ENCODE measurements at regions not wholly inside any gene's neighbourhood (a gene's known extent, or its start where the extent isn't known, plus 50 kb on each side); places are given as distances from the start of the nearest gene placed in this dataset.

- DNase-seq (ENCODE audit: low read depth), result no peak
Observed at GRCh38 chr6:156454867-156455266, 322.3 kb upstream of the ARID1B start.

DNA sequence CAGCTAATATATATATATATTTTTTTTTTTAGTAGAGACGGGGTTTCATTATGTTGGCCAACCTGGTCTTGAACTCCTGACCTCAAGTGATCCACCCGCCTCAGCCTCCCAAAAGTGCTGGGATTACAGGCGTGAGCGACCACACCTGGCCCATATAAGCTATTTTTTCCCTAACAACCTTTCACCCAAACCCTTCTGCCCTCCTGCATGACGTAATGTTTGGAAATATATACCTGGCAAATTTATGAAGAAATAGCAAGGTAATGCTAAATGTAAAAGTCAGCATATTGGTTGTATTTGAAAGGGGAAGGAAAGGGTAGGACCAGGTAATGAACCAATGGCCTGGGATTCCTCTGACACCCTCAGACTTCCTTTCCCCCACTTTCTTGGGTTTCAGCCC lies 325.5 kb upstream of the ARID1B start:
- DNase-seq (ENCODE audit: low read depth), result no peak

DNA sequence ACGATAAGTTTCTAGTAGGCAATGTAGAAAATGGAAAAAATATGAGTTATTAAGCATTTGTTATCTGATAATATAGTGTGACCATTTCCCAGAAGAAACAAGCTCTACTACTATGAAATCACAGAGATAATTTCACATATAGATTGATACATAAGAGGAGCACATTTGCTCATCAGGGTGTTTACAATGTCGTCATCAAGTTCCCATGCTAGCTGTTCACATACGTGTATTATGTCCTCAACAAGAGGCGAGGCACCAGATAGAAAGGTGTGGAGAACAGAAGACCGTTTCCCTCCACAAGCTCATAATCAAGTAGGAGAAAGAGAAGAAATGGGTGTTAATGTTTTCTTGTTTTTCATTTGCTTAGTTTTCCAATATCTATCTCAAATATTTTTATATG lies 326.1 kb upstream of the ARID1B start:
- no peak for DNase-seq (ENCODE audit: low read depth)

DNA sequence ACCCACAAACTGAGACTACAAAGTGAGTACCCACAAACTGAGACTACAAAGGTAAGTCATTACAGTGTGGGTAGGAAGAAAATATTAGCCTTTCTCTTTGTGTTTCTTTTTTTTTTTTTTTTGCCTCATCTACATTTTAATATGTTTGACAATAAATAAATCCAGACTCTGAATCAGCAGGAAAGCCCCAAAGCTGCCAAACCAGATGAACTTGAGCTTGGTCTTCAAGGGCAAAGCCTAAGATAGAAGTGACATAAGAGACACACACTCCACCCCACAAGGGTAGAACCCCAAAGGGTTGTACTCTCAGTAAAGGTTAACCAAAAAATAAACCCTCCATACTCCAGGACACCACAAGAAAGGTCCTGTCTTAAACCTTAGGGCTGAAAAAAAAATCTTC lies 326.8 kb upstream of the ARID1B start:
- DNase-seq (ENCODE audit: low read depth), result no peak

DNA sequence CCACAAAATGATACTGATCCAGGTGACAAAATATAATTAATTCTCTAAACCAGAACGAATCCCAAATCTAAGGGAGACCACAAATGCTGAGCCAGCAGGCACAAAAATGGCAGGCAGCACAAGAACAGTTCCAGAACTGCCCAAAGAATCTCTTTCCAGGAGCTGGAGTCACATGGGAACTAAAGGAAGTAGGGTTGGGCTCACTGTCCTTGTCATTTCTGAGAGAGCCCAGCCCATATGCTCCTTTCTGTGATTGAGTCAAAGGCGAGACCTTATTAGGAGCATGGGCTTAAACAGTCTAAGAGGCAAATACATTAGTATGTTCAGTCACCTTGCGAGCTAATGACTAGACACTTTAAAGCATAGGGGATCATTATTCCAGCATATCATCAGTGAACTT lies 327.6 kb upstream of the ARID1B start:
- DNase-seq (ENCODE audit: low read depth), result no peak

- no peak for DNase-seq (ENCODE audit: low read depth)
Observed at GRCh38 chr6:156449128-156449527, 328.1 kb upstream of the ARID1B start.

DNA sequence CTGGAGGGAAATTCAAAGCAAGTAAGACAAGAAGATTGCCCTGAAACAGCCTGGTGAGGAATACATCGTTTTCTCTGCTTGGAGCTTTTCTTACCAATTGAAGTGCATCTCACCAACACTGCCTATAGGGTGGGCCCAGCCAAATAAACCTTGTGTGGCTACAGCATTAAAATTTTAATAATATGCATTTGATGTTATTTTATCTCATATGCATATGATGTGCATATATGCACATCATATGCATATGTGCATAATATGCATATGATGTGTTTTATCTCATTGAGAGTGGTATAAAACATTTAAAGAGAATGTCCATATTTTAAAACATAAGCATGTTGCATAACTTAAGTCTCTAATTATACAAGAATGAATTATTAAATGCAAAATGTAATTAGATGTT lies 328.6 kb upstream of the ARID1B start:
- no peak for DNase-seq (ENCODE audit: low read depth)

DNA sequence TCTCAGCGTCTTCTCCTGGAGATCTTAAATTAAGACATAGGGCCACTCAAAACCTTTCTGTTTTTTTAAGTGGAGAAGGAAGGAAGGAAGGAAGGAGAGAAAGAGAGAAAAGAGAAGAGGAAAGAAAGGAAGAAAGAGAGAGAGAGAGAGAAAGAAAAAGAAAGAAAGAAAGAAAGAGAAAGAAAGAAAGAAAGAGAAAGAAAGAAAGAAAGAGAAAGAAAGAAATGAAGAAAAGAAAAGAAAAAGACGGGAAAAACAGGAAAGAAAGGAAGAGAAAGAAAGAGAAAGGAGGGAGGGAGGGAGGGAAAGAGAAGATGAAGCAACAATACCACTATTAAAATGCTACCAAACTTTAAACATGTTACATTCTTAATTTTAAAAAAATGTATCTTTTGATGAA lies 336.5 kb upstream of the ARID1B start:
- DNase-seq (ENCODE audit: low read depth), result no peak

DNA sequence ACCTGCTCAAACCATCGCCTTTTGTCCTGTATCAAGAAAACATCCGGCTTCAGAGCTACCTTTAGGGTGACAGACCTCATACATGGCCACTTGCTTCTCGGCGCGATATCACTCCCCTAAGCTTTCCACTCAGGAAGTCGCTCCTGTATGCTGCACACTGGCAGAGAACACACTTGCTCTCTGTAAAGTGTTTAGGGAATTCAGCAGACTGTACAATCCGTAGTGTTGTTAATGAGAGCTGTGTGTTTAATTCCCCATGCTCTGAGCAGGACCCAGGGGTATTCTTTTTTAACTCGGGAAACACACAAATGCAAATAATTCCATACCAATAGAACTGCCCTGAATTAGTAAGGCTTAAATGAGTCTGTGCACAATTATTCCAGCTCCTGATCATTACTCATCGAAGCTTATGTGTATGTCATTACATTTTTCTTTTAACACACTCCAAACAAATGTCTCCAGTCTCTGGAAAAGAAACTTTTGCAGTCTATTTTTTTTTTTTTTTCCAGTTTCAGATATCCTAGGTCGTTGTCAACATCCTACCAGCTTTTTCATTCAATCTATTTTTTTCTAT lies 338.7 kb upstream of the ARID1B start:
- DNase-seq (ENCODE audit: low read depth), result no peak

GRCh38 chr6:156437121-156437879 lies 339.9 kb upstream of the ARID1B start:
- no peak for DNase-seq (ENCODE audit: low read depth)

GRCh38 chr6:156434795-156435190 lies 342.4 kb upstream of the ARID1B start:
- DNase-seq (ENCODE audit: low read depth), result no peak

DNA sequence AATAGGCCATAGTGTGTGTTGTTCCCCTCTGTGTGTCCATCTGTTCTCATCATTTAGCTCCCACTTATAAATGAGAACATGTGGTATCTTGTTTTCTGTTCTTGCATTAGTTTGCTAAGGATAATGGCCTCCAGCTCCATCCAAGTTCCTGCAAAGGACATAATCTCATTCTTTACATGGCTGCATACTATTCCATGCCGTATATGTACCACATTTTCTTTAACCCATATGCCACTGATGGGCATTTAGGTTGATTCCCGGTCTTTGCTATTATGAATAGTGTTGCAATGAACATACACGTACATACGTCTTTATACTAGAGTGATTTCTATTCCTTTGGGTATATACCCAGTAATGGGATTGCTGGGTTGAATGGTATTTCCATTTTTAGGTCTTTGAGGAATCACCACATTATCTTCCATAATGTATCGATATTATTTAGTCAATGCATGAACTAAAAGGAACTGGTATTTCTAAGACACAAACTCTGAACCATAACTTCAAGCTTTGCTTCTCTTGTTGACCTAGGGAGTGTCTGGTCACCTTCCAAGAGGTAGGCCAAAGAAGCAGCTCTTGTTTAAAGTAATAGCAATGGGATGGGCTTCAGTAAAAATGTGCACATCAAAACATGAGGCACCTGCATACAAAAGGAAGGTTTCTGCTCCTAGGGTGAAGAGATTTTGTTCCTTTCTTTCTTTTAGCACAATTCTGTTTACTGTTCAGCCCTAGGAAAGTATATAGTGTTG lies 343.0 kb upstream of the ARID1B start:
- DNase-seq (ENCODE audit: low read depth), result no peak

GRCh38 chr6:156432543-156432942 lies 344.6 kb upstream of the ARID1B start:
- DNase-seq (ENCODE audit: low read depth), result no peak

DNA sequence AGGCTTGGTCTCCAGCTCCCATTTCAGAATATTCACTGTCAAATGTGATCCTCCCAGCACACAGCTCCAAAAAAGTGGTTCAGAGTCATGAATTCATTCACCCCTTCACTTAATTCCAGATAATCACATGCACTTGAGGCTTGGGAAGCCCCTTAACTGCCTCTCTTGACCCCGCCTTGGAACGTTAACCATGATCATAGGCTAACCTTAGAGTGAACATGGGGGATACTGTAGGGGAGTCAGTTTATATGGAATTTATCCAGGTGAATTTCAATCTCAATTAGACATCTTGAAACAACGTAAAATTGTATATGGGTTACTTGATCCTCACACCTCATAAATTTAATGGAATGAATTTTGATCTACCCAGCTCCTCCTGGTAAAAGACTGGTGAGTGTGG lies 346.8 kb upstream of the ARID1B start:
- DNase-seq (ENCODE audit: low read depth), result no peak

DNA sequence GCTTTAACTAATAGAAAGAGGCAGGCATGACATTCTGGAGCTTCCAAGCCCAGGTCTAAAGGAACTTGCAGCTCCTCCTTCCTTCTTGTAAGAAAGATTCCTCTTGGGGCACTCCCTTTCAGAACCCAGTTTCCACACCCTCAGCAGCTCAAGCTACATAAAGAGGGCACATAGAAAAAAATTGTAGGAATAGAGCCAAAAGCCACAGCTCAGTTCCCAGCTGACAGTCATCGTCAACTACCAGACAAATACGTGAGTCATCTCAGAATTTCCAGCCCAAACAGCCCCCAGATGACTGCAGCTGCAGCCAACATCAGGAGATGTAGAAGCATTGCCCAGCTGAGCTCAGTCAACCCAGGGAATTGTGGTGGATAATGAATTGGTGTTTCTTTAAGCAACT lies 349.8 kb upstream of the ARID1B start:
- DNase-seq (ENCODE audit: low read depth), result peak; percentile 94

DNA sequence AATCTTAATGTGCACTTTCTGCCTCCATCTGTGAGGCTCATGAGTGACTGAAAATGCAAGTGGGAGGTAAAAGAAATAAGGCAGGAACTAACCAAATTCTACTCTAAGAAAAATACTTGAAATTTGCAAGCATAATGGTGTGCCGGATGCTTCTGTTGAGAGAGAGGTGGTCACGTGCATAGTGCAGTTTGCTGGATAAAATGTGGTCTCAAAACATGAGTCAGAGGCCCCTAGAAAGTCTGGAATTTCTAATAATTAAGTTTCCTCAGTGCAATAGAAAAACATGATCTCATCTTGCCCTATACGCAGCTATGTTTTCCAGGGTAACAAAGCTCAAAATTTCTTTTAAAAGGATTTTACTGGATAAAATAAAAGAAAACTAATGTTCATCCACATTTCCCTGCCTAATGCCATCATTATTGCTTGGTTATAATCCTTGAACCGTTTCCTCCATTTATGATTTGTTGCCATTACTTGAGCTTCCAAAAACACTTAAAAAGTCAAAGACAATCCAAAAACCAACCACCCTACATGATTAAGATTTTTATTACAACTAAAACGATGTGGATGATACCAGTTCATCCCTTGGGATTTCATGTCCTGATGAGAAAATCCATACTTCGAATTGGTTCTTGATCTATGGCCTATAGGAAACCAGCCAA lies 351.7 kb upstream of the ARID1B start:
- DNase-seq (ENCODE audit: low read depth), result peak; percentile 76

GRCh38 chr6:156423829-156424228 lies 353.3 kb upstream of the ARID1B start:
- DNase-seq (ENCODE audit: low read depth), result no peak

- peak; percentile 27 for DNase-seq (ENCODE audit: low read depth)
Observed at GRCh38 chr6:156423075-156423474, 354.1 kb upstream of the ARID1B start.

GRCh38 chr6:156421933-156422332 lies 355.2 kb upstream of the ARID1B start:
- DNase-seq (ENCODE audit: low read depth), result no peak

DNA sequence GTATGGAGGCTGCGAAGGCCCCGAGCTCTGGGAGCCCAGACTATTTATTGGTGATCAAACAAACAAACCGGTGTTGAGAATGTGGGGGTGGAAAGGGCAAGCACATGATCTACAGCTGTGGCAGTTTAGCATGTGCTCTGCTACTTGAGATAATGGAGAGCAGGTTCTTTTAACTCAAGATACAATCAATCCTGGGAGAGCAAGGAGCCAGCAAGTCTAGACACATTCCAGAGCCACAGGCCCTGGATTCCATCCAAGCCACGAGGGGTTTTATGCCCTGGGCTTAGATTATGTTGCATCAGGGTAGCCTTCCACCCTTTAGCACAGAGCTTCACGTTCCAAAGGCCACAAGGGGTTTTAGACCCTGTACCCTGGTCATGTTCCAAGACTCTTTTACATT lies 355.9 kb upstream of the ARID1B start:
- peak; percentile 18 for DNase-seq (ENCODE audit: low read depth)

- DNase-seq (ENCODE audit: low read depth), result peak; percentile 28
Observed at GRCh38 chr6:156420172-156420993, 356.8 kb upstream of the ARID1B start.
